HG02884 (cell line): ENCODE measurements at regions not wholly inside any gene's neighbourhood (a gene's known extent, or its start where the extent isn't known, plus 50 kb on each side); places are given as distances from the start of the nearest gene placed in this dataset.

Source experiments
- ATAC-seq: cut with Tn5 transposase; IDR thresholded peaks from one replicate; pipeline ENCODE4 v1.9.1; 2021; ENCODE audit warnings: mild to moderate bottlenecking, moderate library complexity; ENCODE audit not compliant: unreplicated experiment

GRCh38 chr2:51638811-51639210 is 606.9 kb upstream of the NRXN1 start:
- ATAC-seq, result no peak

GRCh38 chr2:51633073-51633472 is 601.1 kb upstream of the NRXN1 start:
- no peak for ATAC-seq

GRCh38 chr2:51629406-51629805 is 597.5 kb upstream of the NRXN1 start:
- ATAC-seq, result no peak

- no peak for ATAC-seq
Observed at GRCh38 chr2:51628917-51629316, 597.0 kb upstream of the NRXN1 start.

GRCh38 chr2:51624995-51625394 is 593.1 kb upstream of the NRXN1 start:
- no peak for ATAC-seq

GRCh38 chr2:51620796-51621195 is 588.9 kb upstream of the NRXN1 start:
- ATAC-seq, result no peak

GRCh38 chr2:51619961-51620360 is 588.0 kb upstream of the NRXN1 start:
- ATAC-seq, result no peak

GRCh38 chr2:51612387-51612786 is 580.5 kb upstream of the NRXN1 start:
- ATAC-seq, result no peak

- ATAC-seq, result no peak
Observed at GRCh38 chr2:51601706-51602105, 569.8 kb upstream of the NRXN1 start.

GRCh38 chr2:51597086-51597485 is 565.2 kb upstream of the NRXN1 start:
- ATAC-seq, result no peak

GRCh38 chr2:51595836-51596235 is 563.9 kb upstream of the NRXN1 start:
- no peak for ATAC-seq

GRCh38 chr2:51581636-51582267 is 549.8 kb upstream of the NRXN1 start:
- no peak for ATAC-seq

- ATAC-seq, result no peak
Observed at GRCh38 chr2:51579412-51579811, 547.5 kb upstream of the NRXN1 start.

- ATAC-seq, result no peak
Observed at GRCh38 chr2:51575181-51575580, 543.2 kb upstream of the NRXN1 start.

GRCh38 chr2:51559026-51559425 is 527.1 kb upstream of the NRXN1 start:
- ATAC-seq, result no peak

- ATAC-seq, result no peak
Observed at GRCh38 chr2:51553476-51553875, 521.5 kb upstream of the NRXN1 start.

GRCh38 chr2:51535763-51536162 is 503.8 kb upstream of the NRXN1 start:
- ATAC-seq, result no peak

GRCh38 chr2:51534166-51534565 is 502.2 kb upstream of the NRXN1 start:
- no peak for ATAC-seq

- no peak for ATAC-seq
Observed at GRCh38 chr2:51528156-51528555, 496.2 kb upstream of the NRXN1 start.

GRCh38 chr2:51526766-51527165 is 494.8 kb upstream of the NRXN1 start:
- ATAC-seq, result no peak

- ATAC-seq, result no peak
Observed at GRCh38 chr2:51516667-51517066, 484.7 kb upstream of the NRXN1 start.

- ATAC-seq, result peak; percentile 84
Observed at GRCh38 chr2:51511002-51511401, 479.1 kb upstream of the NRXN1 start.

- ATAC-seq, result no peak
Observed at GRCh38 chr2:51510303-51510702, 478.4 kb upstream of the NRXN1 start.
